Fibroblast of villous mesenchyme (primary cell): ENCODE measurements at regions not wholly inside any gene's neighbourhood (a gene's known extent, or its start where the extent isn't known, plus 50 kb on each side); places are given as distances from the start of the nearest gene placed in this dataset.

Experiments used
- DNase-seq: peaks from one replicate; pipeline ENCODE4 v3.0.0-alpha.2; 2010; ENCODE audit warnings: low read depth
- H3K4me3 ChIP-seq: 2 replicates; pipeline ENCODE4 v1.5.1; 2011; ENCODE audit warnings: low read depth, mild to moderate bottlenecking, low read length
- TF ChIP-seq, protein P1 (sequence below): IDR thresholded peaks from 2 replicates; pipeline ENCODE4 v1.5.1; 2012; ENCODE audit warnings: low read depth, mild to moderate bottlenecking, low read length; ENCODE audit not compliant: insufficient read depth

GRCh38 chr14:95034788-95035187 is 122.5 kb downstream of the DICER1 start:
- DNase-seq = no peak
- H3K4me3 ChIP-seq = no peak overlapping the region
- TF ChIP-seq, protein P1, sequence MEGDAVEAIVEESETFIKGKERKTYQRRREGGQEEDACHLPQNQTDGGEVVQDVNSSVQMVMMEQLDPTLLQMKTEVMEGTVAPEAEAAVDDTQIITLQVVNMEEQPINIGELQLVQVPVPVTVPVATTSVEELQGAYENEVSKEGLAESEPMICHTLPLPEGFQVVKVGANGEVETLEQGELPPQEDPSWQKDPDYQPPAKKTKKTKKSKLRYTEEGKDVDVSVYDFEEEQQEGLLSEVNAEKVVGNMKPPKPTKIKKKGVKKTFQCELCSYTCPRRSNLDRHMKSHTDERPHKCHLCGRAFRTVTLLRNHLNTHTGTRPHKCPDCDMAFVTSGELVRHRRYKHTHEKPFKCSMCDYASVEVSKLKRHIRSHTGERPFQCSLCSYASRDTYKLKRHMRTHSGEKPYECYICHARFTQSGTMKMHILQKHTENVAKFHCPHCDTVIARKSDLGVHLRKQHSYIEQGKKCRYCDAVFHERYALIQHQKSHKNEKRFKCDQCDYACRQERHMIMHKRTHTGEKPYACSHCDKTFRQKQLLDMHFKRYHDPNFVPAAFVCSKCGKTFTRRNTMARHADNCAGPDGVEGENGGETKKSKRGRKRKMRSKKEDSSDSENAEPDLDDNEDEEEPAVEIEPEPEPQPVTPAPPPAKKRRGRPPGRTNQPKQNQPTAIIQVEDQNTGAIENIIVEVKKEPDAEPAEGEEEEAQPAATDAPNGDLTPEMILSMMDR = no peak

GRCh38 chr14:95033682-95034632 is 123.4 kb downstream of the DICER1 start:
- H3K4me3 ChIP-seq = no peak overlapping the region
- DNase-seq = no peak
- TF ChIP-seq, protein P1 = no peak

DNA sequence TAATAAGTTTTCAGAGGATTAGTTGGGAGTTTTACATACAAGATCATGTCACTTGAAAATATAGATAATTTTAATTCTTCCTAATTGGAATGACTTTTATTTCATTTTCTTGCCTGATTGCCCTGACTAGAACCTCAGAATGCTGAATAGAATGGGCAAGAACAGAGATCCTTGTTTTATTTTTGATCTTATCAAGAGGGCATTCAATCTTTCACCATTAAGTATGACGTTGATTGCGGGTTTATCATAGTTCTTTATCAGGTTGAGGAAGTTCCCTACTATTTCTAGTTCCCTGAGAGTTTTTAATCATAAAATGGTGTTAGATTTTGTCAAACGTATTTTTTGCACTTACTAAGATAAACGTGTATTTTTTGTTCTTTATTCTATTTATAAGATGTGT is 124.3 kb downstream of the DICER1 start:
- H3K4me3 ChIP-seq = no peak overlapping the region
- DNase-seq = no peak
- TF ChIP-seq, protein P1 = no peak

- TF ChIP-seq, protein P1 = no peak
- H3K4me3 ChIP-seq = no peak overlapping the region
- no peak for DNase-seq
Measured at GRCh38 chr14:95026851-95027463, 130.4 kb downstream of the DICER1 start.

- no peak for DNase-seq
- H3K4me3 ChIP-seq = no peak overlapping the region
- TF ChIP-seq, protein P1 = no peak
Measured at GRCh38 chr14:95025941-95026340, 131.4 kb downstream of the DICER1 start.

GRCh38 chr14:95025218-95025617 is 132.1 kb downstream of the DICER1 start:
- no peak overlapping the region for H3K4me3 ChIP-seq
- DNase-seq = no peak

More at GRCh38 chr14:95025218-95025617, 132.1 kb downstream of the DICER1 start:
- TF ChIP-seq, protein P1 = no peak
